Gastroesophageal sphincter (tissue), 4 donors: ENCODE measurements at regions not wholly inside any gene's neighbourhood (a gene's known extent, or its start where the extent isn't known, plus 50 kb on each side); places are given as distances from the start of the nearest gene placed in this dataset.

Experiments
- ATAC-seq: fragments of 150-250 bp; one replicate; pipeline ENCODE4 v1.9.1; 2016; ENCODE audit warnings: mild to moderate bottlenecking, moderate library complexity
- H3K27ac ChIP-seq, 4 donors: fragments of 200-600 bp; sonication (generic) in 3 of 4; 1 replicate in 3 of 4; 2 replicates in 1 of 4; pipeline ENCODE4 v1.5.1; 2016 to 2019
- H3K27me3 ChIP-seq: fragments of 200-600 bp; sonication (generic); one replicate; pipeline ENCODE4 v1.5.1; 2019
- H3K36me3 ChIP-seq, 2 donors: fragments of 200-600 bp; sonication (generic); one replicate each; pipeline ENCODE4 v1.5.1; 2019; ENCODE audit warnings: control low read depth in 1 of 2
- H3K4me1 ChIP-seq, 3 donors: fragments of 200-600 bp; sonication (generic); 1 replicate in 2 of 3; 2 replicates in 1 of 3; pipeline ENCODE4 v1.5.1; 2016 to 2019; ENCODE audit warnings: control low read depth in 2 of 3
- H3K4me3 ChIP-seq, 2 donors: fragments of 200-600 bp; sonication (generic); one replicate each; pipeline ENCODE4 v1.5.1; 2019; ENCODE audit warnings: mild to moderate bottlenecking in 1 of 2, moderate library complexity in 1 of 2
- H3K9me3 ChIP-seq, 3 donors: fragments of 200-600 bp; sonication (generic); one replicate each; pipeline ENCODE4 v1.5.1; 2017 to 2019; ENCODE audit warnings: control low read depth in 2 of 3
- EP300 ChIP-seq: sonication (generic); formaldehyde crosslinking; IDR thresholded peaks from one replicate; pipeline ENCODE4 v1.6.1; 2017; ENCODE audit warnings: antibody characterized with exemption, mild to moderate bottlenecking
- POLR2A ChIP-seq, 2 donors: fragments of 450-650 bp; IDR thresholded peaks; one replicate each; pipeline ENCODE4 v1.6.1; 2017; ENCODE audit warnings: antibody characterized with exemption in 2 of 2, mild to moderate bottlenecking in 2 of 2, moderate library complexity in 1 of 2
- POLR2AphosphoS5 ChIP-seq: sonication (generic); formaldehyde crosslinking; IDR thresholded peaks from one replicate; pipeline ENCODE4 v1.6.1; 2017; ENCODE audit warnings: antibody characterized with exemption
- WGBS, 2 donors: methylation state at CpG; one replicate each; pipeline ENCODE4 v1.1.5; 2018; ENCODE audit warnings: low coverage in 1 of 2; 5-methylcytosine and 5-hydroxymethylcytosine counted together
- TF ChIP-seq, protein P1 (sequence below), 4 experiments: fragments of 200-600 bp in 2 of 4; fragments of 450-650 bp in 2 of 4; sonication (generic) in 1 of 4; IDR thresholded peaks; one replicate each; pipeline ENCODE4 v1.5.1; 2017 to 2019; ENCODE audit warnings: antibody characterized with exemption in 4 of 4, mild to moderate bottlenecking in 2 of 4, moderate library complexity in 2 of 4

DNA sequence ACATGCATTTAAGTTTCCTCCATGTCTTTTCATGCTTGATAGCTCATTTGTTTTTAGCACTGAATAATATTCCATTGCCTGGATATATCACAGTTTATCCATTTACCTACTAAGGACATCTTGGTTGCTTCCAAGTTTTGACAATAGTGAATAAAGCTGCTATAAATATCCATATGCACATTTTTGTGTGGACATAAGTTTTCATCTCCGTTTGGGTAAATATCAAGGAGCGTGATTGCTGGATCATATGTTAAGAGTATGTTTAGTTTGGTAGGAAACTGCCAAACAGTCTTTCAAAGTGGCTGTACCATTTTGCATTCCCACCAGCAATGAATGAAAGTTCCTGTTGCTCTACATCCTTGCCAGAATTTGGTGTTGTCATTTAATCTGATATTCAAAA, 172.5 kb downstream of the DHX15 start:
- WGBS, 2 donors: 82% methylated on average over 2 of the region's 2 CpGs; no CpG with 5 or more reads in 1 of the 2 donors
- no peaks in the 10 kb centered on the region for H3K9me3 ChIP-seq
- H3K36me3 ChIP-seq: no peaks in the 10 kb centered on the region
- TF ChIP-seq POLR2AphosphoS5 (no peak), POLR2A (IDR thresholded peaks at IDR 0.05) (no peak), EP300 (no peak)
- TF ChIP-seq, protein P1, sequence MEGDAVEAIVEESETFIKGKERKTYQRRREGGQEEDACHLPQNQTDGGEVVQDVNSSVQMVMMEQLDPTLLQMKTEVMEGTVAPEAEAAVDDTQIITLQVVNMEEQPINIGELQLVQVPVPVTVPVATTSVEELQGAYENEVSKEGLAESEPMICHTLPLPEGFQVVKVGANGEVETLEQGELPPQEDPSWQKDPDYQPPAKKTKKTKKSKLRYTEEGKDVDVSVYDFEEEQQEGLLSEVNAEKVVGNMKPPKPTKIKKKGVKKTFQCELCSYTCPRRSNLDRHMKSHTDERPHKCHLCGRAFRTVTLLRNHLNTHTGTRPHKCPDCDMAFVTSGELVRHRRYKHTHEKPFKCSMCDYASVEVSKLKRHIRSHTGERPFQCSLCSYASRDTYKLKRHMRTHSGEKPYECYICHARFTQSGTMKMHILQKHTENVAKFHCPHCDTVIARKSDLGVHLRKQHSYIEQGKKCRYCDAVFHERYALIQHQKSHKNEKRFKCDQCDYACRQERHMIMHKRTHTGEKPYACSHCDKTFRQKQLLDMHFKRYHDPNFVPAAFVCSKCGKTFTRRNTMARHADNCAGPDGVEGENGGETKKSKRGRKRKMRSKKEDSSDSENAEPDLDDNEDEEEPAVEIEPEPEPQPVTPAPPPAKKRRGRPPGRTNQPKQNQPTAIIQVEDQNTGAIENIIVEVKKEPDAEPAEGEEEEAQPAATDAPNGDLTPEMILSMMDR (IDR thresholded peaks at IDR 0.05): no peak
- H3K27me3 ChIP-seq: no peaks in the 10 kb centered on the region
- H3K4me1 ChIP-seq: no peaks in the 10 kb centered on the region
- no peak overlapping the region for H3K27ac ChIP-seq
- ATAC-seq: no peak
- no peak overlapping the region for H3K4me3 ChIP-seq

DNA sequence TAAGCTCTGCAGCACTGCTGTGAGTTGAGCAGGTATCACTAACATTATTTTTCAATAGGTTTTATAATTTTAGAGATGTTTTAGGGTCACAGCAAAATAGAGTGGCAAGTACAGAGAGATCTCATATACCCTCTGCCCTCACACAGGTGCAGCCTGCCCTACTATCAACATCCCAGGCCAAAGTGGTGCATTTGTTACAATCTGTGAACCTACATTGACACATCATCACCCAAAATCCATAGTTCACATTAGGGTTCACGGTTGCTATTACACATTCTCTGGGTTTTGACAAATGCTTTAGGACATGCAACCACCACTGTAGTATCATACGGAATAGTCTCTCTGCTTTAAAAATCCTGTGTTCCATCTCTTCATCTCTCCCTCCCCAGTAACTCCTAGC, 173.1 kb downstream of the DHX15 start:
- TF ChIP-seq POLR2AphosphoS5 (no peak), EP300 (no peak)
- ATAC-seq: no peak
- H3K9me3 ChIP-seq: no peaks in the 10 kb centered on the region
- no peaks in the 10 kb centered on the region for H3K27me3 ChIP-seq
- no peaks in the 10 kb centered on the region for H3K36me3 ChIP-seq
- H3K4me1 ChIP-seq: no peaks in the 10 kb centered on the region
- no peak overlapping the region for H3K27ac ChIP-seq
- no peak overlapping the region for H3K4me3 ChIP-seq
- WGBS, 2 donors: 81 to 94% methylated on average over 2 of the region's 2 CpGs

DNA sequence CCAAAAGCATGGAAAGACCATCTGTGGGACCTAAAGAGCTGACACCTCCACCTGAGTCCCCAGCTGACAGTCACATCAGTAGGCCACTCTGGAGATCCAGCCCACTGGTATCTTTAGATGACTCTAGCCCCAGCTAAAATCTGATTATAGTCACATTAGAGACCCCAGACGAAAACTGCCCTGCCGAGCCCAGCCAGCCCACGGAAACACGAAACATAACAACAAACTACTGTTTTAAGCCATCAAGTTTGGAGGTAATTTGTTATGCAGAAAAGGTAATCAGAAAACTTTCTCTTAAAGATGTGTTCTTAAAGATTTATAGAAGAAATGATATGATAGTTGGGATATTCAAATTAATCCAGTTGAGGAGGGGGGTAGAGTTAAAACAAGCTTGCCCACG, 175.7 kb downstream of the DHX15 start:
- Histone ChIP-seq H3K36me3 (no peaks in the 10 kb centered on the region), H3K4me1 (no peaks in the 10 kb centered on the region), H3K4me3 (no peak overlapping the region), H3K9me3 (no peaks in the 10 kb centered on the region), H3K27me3 (no peaks in the 10 kb centered on the region), H3K27ac (no peak overlapping the region)
- WGBS, 2 donors: 93 to 95% methylated on average over 1 to 5 of the region's 5 CpGs
- TF ChIP-seq EP300 (no peak), POLR2A (IDR thresholded peaks at IDR 0.05) (no peak), POLR2AphosphoS5 (no peak)
- TF ChIP-seq, protein P1 (IDR thresholded peaks at IDR 0.05): no peak
- ATAC-seq: no peak

DNA sequence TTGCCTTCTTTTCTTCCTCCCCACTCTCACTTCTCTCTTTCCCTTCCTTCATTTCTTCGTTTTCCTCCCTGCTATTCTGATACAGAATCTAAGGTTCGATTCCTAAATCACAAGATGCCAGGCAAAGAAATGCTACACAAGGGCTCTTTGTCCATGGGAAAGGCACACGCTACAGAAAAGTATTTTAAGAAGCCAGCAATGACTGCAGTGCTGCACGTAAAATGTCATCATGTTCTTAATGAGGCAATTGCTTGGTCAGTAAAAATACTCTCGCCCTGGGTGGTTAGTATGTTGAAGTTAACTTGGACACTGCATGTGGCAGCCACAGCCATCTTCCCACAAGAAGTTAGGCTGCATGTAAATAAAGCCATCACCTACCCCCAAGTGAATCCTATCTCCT, 178.4 kb downstream of the DHX15 start:
- no peaks in the 10 kb centered on the region for H3K27me3 ChIP-seq
- 65 to 75% methylated on average over 4 of the region's 5 CpGs for WGBS, 2 donors
- H3K4me1 ChIP-seq: no peaks in the 10 kb centered on the region
- TF ChIP-seq EP300 (no peak), POLR2A (IDR thresholded peaks at IDR 0.05) (no peak), POLR2AphosphoS5 (no peak)
- TF ChIP-seq, protein P1 (IDR thresholded peaks at IDR 0.05): no peak
- no peaks in the 10 kb centered on the region for H3K9me3 ChIP-seq
- H3K27ac ChIP-seq: no peak overlapping the region
- H3K36me3 ChIP-seq: no peaks in the 10 kb centered on the region
- H3K4me3 ChIP-seq: no peak overlapping the region
- ATAC-seq: no peak

DNA sequence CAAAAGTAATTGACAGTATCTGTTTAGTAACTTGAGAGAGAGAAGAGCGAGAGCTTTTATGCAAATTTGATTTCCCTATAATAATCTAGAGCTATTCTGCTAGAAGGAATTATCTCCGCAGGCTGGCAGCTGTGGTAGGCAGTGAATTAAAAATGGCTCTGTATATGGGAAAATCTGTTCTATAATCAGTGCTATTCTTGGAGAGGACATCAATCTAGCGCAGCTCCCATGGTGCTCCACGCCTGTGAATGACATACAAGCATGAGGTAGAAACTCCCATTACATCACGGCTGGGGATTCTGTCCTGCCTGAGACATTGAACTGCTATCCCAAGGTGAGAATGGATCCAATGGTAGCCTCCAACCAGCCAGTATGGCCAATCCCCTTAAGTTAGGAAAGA, 179.0 kb downstream of the DHX15 start:
- H3K4me3 ChIP-seq: no peak overlapping the region
- H3K4me1 ChIP-seq: no peaks in the 10 kb centered on the region
- no peak overlapping the region for H3K27ac ChIP-seq
- H3K36me3 ChIP-seq: no peaks in the 10 kb centered on the region
- TF ChIP-seq POLR2AphosphoS5 (no peak), POLR2A (IDR thresholded peaks at IDR 0.05) (no peak), EP300 (no peak)
- TF ChIP-seq, protein P1 (IDR thresholded peaks at IDR 0.05): no peak
- 87 to 90% methylated on average over 5 of the region's 5 CpGs for WGBS, 2 donors
- H3K9me3 ChIP-seq: no peaks in the 10 kb centered on the region
- no peak for ATAC-seq
- H3K27me3 ChIP-seq: no peaks in the 10 kb centered on the region

DNA sequence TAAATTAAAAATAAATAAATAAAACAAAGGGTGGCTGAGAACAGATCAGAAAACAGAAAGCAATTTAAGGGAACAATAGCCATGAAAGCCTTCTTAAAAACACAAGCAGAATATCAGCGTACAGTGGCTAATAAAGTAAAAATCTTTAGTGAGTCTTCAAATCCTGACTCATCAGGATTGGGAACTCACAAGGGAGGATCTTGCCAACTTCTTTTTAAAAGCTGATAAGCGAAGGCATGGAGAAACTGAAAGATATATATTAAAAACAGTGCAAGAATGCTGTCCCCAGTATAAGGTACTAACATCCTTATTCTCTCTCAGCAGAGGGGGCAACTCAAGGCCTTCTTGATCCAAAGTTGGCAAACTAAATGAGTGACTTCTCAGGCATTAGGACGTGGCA, 180.1 kb downstream of the DHX15 start:
- no peaks in the 10 kb centered on the region for H3K4me1 ChIP-seq
- no peaks in the 10 kb centered on the region for H3K27me3 ChIP-seq
- H3K27ac ChIP-seq: no peak overlapping the region
- no peaks in the 10 kb centered on the region for H3K36me3 ChIP-seq
- 50 to 85% methylated on average over 3 of the region's 3 CpGs for WGBS, 2 donors
- no peak for ATAC-seq
- no peaks in the 10 kb centered on the region for H3K9me3 ChIP-seq
- TF ChIP-seq POLR2AphosphoS5 (no peak), POLR2A (IDR thresholded peaks at IDR 0.05) (no peak)
- no peak overlapping the region for H3K4me3 ChIP-seq
